Panc1 (cell line): ENCODE measurements at regions not wholly inside any gene's neighbourhood (a gene's known extent, or its start where the extent isn't known, plus 50 kb on each side); places are given as distances from the start of the nearest gene placed in this dataset.

ENCODE experiments used
- ATAC-seq: fragments of 200-7000 bp; cut with Tn5 transposase; 2 replicates; pipeline ENCODE4 v1.9.1; 2020; ENCODE audit warnings: mild to moderate bottlenecking, moderate library complexity
- BruUV-seq: library from RNA; stranded (reverse); fragments of 400-500 nt; replicated peaks from 2 replicates; lab custom pipeline; 2021; lab: Mats Ljungman, UMichigan
- CTCF ChIA-PET: fragments of 300-600 bp; sonication (Branson Sonifier 250); formaldehyde crosslinking; loops from one replicate; lab custom pipeline; 2022; ENCODE audit warnings: antibody characterized with exemption; lab: Charles Lee
- POLR2A ChIA-PET: fragments of 300-600 bp; sonication (Branson Sonifier 250); formaldehyde crosslinking; loops from one replicate; lab custom pipeline; 2022; ENCODE audit warnings: antibody characterized with exemption; lab: Charles Lee
- DNase-seq: peaks from one replicate; pipeline ENCODE4 v3.0.0-alpha.2; 2010; ENCODE audit warnings: low read depth, low spot score
- H3K27ac ChIP-seq: 2 replicates; pipeline ENCODE4 v1.5.1; 2011; ENCODE audit warnings: mild to moderate bottlenecking, low read length, inconsistent platforms
- H3K27me3 ChIP-seq: fragments of 200-500 bp; sonication (Bioruptor generic); 2 replicates; pipeline ENCODE4 v1.6.0; 2014; ENCODE audit warnings: low read length, inconsistent platforms; ENCODE audit not compliant: control insufficient read depth, insufficient read depth
- H3K36me3 ChIP-seq: fragments of 200-500 bp; sonication (Bioruptor generic); 2 replicates; pipeline ENCODE4 v1.5.1; 2014; ENCODE audit warnings: inconsistent platforms, mild to moderate bottlenecking, low read length, moderate library complexity; ENCODE audit not compliant: control insufficient read depth, insufficient read depth
- H3K4me1 ChIP-seq: 2 replicates; pipeline ENCODE4 v1.5.1; 2011; ENCODE audit warnings: inconsistent platforms, mild to moderate bottlenecking, low read length, moderate library complexity; ENCODE audit not compliant: control insufficient read depth, insufficient read depth
- H3K4me3 ChIP-seq, 2 experiments: 2 replicates each; pipeline ENCODE4 v1.5.1; 2011 to 2012; ENCODE audit warnings: low read depth in 2 of 2, low read length in 2 of 2, mild to moderate bottlenecking in 2 of 2, inconsistent platforms in 1 of 2, moderate library complexity in 1 of 2
- H3K9me3 ChIP-seq: fragments of 200-500 bp; sonication (Bioruptor generic); 2 replicates; pipeline ENCODE4 v1.5.1; 2014; ENCODE audit warnings: low read depth, mild to moderate bottlenecking, inconsistent platforms, low read length, moderate library complexity; ENCODE audit not compliant: control insufficient read depth, insufficient read depth
- CTCF ChIP-seq: fragments of 450-650 bp; IDR thresholded peaks from 2 replicates; pipeline ENCODE4 v1.5.1; 2017; ENCODE audit warnings: mild to moderate bottlenecking
- POLR2AphosphoS5 ChIP-seq: IDR thresholded peaks from 2 replicates; pipeline ENCODE4 v1.6.1; 2012; ENCODE audit warnings: mild to moderate bottlenecking, low read depth, low read length, moderate library complexity
- REST ChIP-seq, 2 experiments: IDR thresholded peaks; 2 replicates each; pipeline ENCODE4 v1.6.1; 2011 to 2012; ENCODE audit warnings: low read depth in 2 of 2, control low read depth in 1 of 2, low read length in 1 of 2, mild to moderate bottlenecking in 1 of 2, moderate library complexity in 1 of 2; ENCODE audit not compliant: insufficient read depth in 1 of 2
- SIN3A ChIP-seq: IDR thresholded peaks from 2 replicates; pipeline ENCODE4 v1.6.1; 2012; ENCODE audit warnings: low read depth, mild to moderate bottlenecking, low read length, moderate library complexity, borderline replicate concordance; ENCODE audit not compliant: insufficient read depth
- TCF7L2 ChIP-seq: IDR thresholded peaks from 2 replicates; pipeline ENCODE4 v1.6.1; 2011; ENCODE audit warnings: mild to moderate bottlenecking, low read depth, low read length, inconsistent platforms
- in situ Hi-C: cut with HindIII; loops from 2 replicates; pipeline ENCODE4 v1.10.0; 2016; ENCODE audit warnings: low sequenced_read_pairs, low pct_unique_long_range_greater_than_20kb
- intact Hi-C: fragments of 100-400 bp; cut with micrococcal nuclease; formaldehyde crosslinking; loops from one replicate; pipeline ENCODE4 v1.10.0; 2022; ENCODE audit not compliant: unreplicated experiment

GRCh38 chr10:8255301-8255700 lies 200.8 kb downstream of the GATA3 start:
- TF ChIP-seq REST (IDR thresholded peaks at IDR 0.05; ENCODE audit: insufficient read depth in 1 of 2, low read depth in 2 of 2, low read length in 1 of 2) (no peak), CTCF (no peak), POLR2AphosphoS5 (no peak), SIN3A (no peak), TCF7L2 (no peak)
- no peak overlapping the region for H3K4me3 ChIP-seq
- H3K9me3 ChIP-seq, result no peaks in the 10 kb centered on the region
- in situ Hi-C loops, result no loop called here
- BruUV-seq, result no TSS peak
- intact Hi-C loops, result no loop called here
- no peaks in the 10 kb centered on the region for H3K4me1 ChIP-seq
- ChIA-PET CTCF (no interaction called here), POLR2A (no interaction called here)
- H3K36me3 ChIP-seq, result no peaks in the 10 kb centered on the region
- H3K27ac ChIP-seq, result no peak overlapping the region
- ATAC-seq (no peak), DNase-seq (no peak)
- no peaks in the 10 kb centered on the region for H3K27me3 ChIP-seq

- H3K9me3 ChIP-seq, result no peaks in the 10 kb centered on the region
- ATAC-seq, result no peak
- H3K4me3 ChIP-seq, result no peak overlapping the region
- POLR2A ChIA-PET, result no interaction called here
- no peaks in the 10 kb centered on the region for H3K4me1 ChIP-seq
- intact Hi-C loops, result no loop called here
- H3K36me3 ChIP-seq, result no peaks in the 10 kb centered on the region
- no peak overlapping the region for H3K27ac ChIP-seq
- TF ChIP-seq TCF7L2 (no peak), REST (IDR thresholded peaks at IDR 0.05; ENCODE audit: insufficient read depth in 1 of 2, low read depth in 2 of 2, low read length in 1 of 2) (no peak), SIN3A (no peak), CTCF (no peak), POLR2AphosphoS5 (no peak)
- CTCF ChIA-PET, result no interaction called here
- BruUV-seq, result no TSS peak
- in situ Hi-C loops, result no loop called here
- no peak for DNase-seq
- no peaks in the 10 kb centered on the region for H3K27me3 ChIP-seq
Measured at GRCh38 chr10:8260645-8261044, 206.2 kb downstream of the GATA3 start.
